OCI-LY1 (cell line): ENCODE measurements at regions not wholly inside any gene's neighbourhood (a gene's known extent, or its start where the extent isn't known, plus 50 kb on each side); places are given as distances from the start of the nearest gene placed in this dataset.

Source experiments
- H2AFZ ChIP-seq: fragments of 200-600 bp; sonication (generic), shearing (Covaris generic); 2 replicates; pipeline ENCODE4 v1.6.0; 2014; ENCODE audit warnings: antibody characterized with exemption, mild to moderate bottlenecking, low read length
- H3F3A ChIP-seq: fragments of 200-600 bp; sonication (generic), shearing (Covaris generic); 2 replicates; pipeline ENCODE4 v1.6.0; 2014; ENCODE audit warnings: mild to moderate bottlenecking, antibody characterized with exemption, low read length, moderate library complexity; ENCODE audit not compliant: insufficient read depth
- H3K27ac ChIP-seq: fragments of 200-600 bp; sonication (generic); 2 replicates; pipeline ENCODE4 v1.5.1; 2014; ENCODE audit warnings: low read length, mixed run types, mild to moderate bottlenecking, low read depth; ENCODE audit not compliant: poor library complexity, severe bottlenecking
- H3K27me3 ChIP-seq: fragments of 200-600 bp; sonication (generic); 2 replicates; pipeline ENCODE4 v1.6.0; 2014; ENCODE audit warnings: antibody characterized with exemption, mild to moderate bottlenecking, low read length, moderate library complexity; ENCODE audit not compliant: insufficient read depth
- H3K36me3 ChIP-seq: fragments of 200-600 bp; sonication (generic); 2 replicates; pipeline ENCODE4 v1.6.1; 2014; ENCODE audit warnings: mild to moderate bottlenecking, antibody characterized with exemption, low read length, moderate library complexity, mixed read lengths; ENCODE audit not compliant: insufficient read depth
- H3K4me1 ChIP-seq: fragments of 200-600 bp; sonication (generic); 2 replicates; pipeline ENCODE4 v1.5.1; 2014; ENCODE audit warnings: mild to moderate bottlenecking, low read length, moderate library complexity; ENCODE audit not compliant: insufficient read depth, severe bottlenecking
- H3K4me2 ChIP-seq: fragments of 200-600 bp; sonication (generic), shearing (Covaris generic); 2 replicates; pipeline ENCODE4 v1.6.1; 2014; ENCODE audit warnings: low read length
- H3K4me3 ChIP-seq: fragments of 200-600 bp; sonication (generic); 2 replicates; pipeline ENCODE4 v1.5.1; 2014; ENCODE audit warnings: low read length, low read depth, mild to moderate bottlenecking, mixed read lengths; ENCODE audit not compliant: poor library complexity, severe bottlenecking
- H3K79me2 ChIP-seq: fragments of 200-600 bp; shearing (Covaris generic); 2 replicates; pipeline ENCODE4 v1.6.1; 2016; ENCODE audit warnings: mixed run types, low read length, mixed read lengths; ENCODE audit not compliant: insufficient read depth
- H3K9ac ChIP-seq: fragments of 200-600 bp; sonication (generic), shearing (Covaris generic); 2 replicates; pipeline ENCODE4 v1.6.1; 2014; ENCODE audit warnings: mild to moderate bottlenecking, low read length, mixed read lengths
- H3K9me2 ChIP-seq: fragments of 200-600 bp; sonication (generic), shearing (Covaris generic); 2 replicates; pipeline ENCODE4 v1.6.1; 2014; ENCODE audit warnings: low read depth, mild to moderate bottlenecking, low read length, mixed read lengths
- H3K9me3 ChIP-seq: fragments of 200-600 bp; shearing (Covaris generic); 2 replicates; pipeline ENCODE4 v1.6.1; 2014; ENCODE audit warnings: low read length, mixed read lengths
- H4K20me1 ChIP-seq: fragments of 200-600 bp; sonication (generic), shearing (Covaris generic); 2 replicates; pipeline ENCODE4 v1.6.0; 2016; ENCODE audit warnings: mild to moderate bottlenecking, low read length; ENCODE audit not compliant: insufficient read depth
- CTCF ChIP-seq: fragments of 200-600 bp; sonication (generic), shearing (Covaris generic); IDR thresholded peaks from 2 replicates; pipeline ENCODE4 v1.5.1; 2017; ENCODE audit warnings: mild to moderate bottlenecking, antibody characterized with exemption, low read length, moderate library complexity, mixed read lengths
- EZH2 ChIP-seq: fragments of 200-600 bp; sonication (generic), shearing (Covaris generic); IDR thresholded peaks from 2 replicates; pipeline ENCODE4 v1.8.0; 2017; ENCODE audit warnings: borderline replicate concordance, mixed run types, mild to moderate bottlenecking, antibody characterized with exemption, low read length, moderate library complexity, mixed read lengths

- no peak for TF ChIP-seq EZH2
- no peaks in the 10 kb centered on the region for H4K20me1 ChIP-seq
- no peak overlapping the region for H3K4me3 ChIP-seq
- no peak overlapping the region for H3K27ac ChIP-seq
- H3K79me2 ChIP-seq, result no peaks in the 10 kb centered on the region
- H2AFZ ChIP-seq, result no peak overlapping the region
- no peak overlapping the region for H3K9ac ChIP-seq
- no peaks in the 10 kb centered on the region for H3K36me3 ChIP-seq
- H3K9me3 ChIP-seq, result no peaks in the 10 kb centered on the region
- no peaks in the 10 kb centered on the region for H3K9me2 ChIP-seq
- H3F3A ChIP-seq, result no peaks in the 10 kb centered on the region; the same call in 1 of the 2 replicates
- no peaks in the 10 kb centered on the region for H3K27me3 ChIP-seq
- no peak overlapping the region for H3K4me2 ChIP-seq
- H3K4me1 ChIP-seq, result no peaks in the 10 kb centered on the region
These were observed 190.8 kb upstream of the SLC8A1 start for GRCh38 chr2:40642726-40643125.

DNA sequence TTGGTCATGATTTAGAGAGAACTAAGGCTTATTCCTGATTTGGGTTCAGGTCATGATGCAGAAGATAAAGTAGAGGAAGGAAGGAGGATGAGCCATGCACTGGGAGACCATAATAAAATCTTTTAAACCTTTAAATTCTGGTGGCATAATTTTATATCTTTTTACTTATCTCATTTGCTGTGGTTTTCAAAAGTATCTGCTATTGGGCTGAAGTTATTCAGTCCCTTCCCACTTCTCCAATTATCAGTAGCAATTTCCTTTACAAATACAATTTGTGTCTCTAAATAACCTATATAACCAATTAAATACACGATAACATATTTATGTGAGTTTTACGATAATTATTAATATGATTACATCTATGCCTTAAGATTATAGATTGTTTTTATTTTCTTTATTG, 194.8 kb upstream of the SLC8A1 start:
- H3K4me2 ChIP-seq, result no peak overlapping the region
- no peaks in the 10 kb centered on the region for H3K9me3 ChIP-seq
- H3K27ac ChIP-seq, result no peak overlapping the region
- H3K9me2 ChIP-seq, result no peaks in the 10 kb centered on the region
- no peaks in the 10 kb centered on the region for H3K36me3 ChIP-seq
- no peaks in the 10 kb centered on the region for H3K4me1 ChIP-seq
- H4K20me1 ChIP-seq, result no peaks in the 10 kb centered on the region
- H2AFZ ChIP-seq, result no peak overlapping the region
- no peak overlapping the region for H3K9ac ChIP-seq
- no peak overlapping the region for H3K4me3 ChIP-seq
- H3K79me2 ChIP-seq, result no peaks in the 10 kb centered on the region
- no peaks in the 10 kb centered on the region; the same call in 1 of the 2 replicates for H3F3A ChIP-seq
- no peaks in the 10 kb centered on the region for H3K27me3 ChIP-seq
- no peak for TF ChIP-seq EZH2
- TF ChIP-seq CTCF, result no peak

DNA sequence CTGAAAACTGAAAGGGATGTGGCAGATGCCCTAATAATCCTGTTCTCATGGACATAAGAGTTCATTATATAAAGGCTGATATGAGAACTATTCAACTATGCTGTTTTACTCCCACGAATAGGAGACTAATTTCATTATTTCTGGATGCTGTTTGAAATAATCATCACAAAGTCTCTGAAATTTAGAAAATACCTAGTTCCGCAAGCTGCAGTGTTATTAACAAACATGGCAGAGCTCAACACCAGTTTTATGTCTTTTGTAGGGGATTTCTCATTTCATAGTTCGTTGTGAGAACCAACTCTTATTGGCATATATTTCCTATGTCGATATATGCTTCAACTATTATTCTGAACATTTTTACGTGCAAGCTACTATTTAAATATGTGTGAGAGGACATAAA, 200.3 kb upstream of the SLC8A1 start:
- no peaks in the 10 kb centered on the region for H3F3A ChIP-seq
- no peaks in the 10 kb centered on the region for H4K20me1 ChIP-seq
- H3K4me2 ChIP-seq, result no peak overlapping the region
- no peak overlapping the region for H3K4me3 ChIP-seq
- no peak overlapping the region for H2AFZ ChIP-seq
- no peaks in the 10 kb centered on the region for H3K4me1 ChIP-seq
- no peaks in the 10 kb centered on the region for H3K79me2 ChIP-seq
- H3K9me2 ChIP-seq, result no peaks in the 10 kb centered on the region
- H3K27me3 ChIP-seq, result no peaks in the 10 kb centered on the region
- H3K36me3 ChIP-seq, result no peaks in the 10 kb centered on the region
- no peak for TF ChIP-seq EZH2
- TF ChIP-seq CTCF, result no peak
- no peaks in the 10 kb centered on the region for H3K9me3 ChIP-seq
- no peak overlapping the region for H3K27ac ChIP-seq
- no peak overlapping the region for H3K9ac ChIP-seq

DNA sequence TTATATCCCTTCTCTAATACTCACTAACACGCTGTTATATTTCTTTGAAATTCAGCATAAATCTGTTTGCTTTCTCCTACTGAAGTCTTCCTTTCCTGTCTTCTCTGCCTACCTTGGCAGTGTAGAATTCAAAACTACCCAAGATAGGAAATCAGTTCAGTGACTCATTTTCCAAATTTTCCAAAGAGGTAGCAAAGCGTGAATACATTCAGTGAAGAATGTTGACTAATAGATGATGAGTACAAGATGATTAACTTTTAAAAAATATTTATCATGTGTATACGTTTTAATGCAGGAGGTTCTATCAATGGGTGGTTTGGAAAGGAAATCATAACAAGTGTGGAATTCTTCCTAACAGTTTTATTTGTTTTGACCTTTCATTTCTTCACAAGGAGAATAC, 201.9 kb upstream of the SLC8A1 start:
- no peak overlapping the region for H3K9ac ChIP-seq
- H3K27ac ChIP-seq, result no peak overlapping the region
- no peak overlapping the region for H2AFZ ChIP-seq
- H3K79me2 ChIP-seq, result no peaks in the 10 kb centered on the region
- no peaks in the 10 kb centered on the region for H3K9me2 ChIP-seq
- no peaks in the 10 kb centered on the region for H3K4me1 ChIP-seq
- H3K9me3 ChIP-seq, result no peaks in the 10 kb centered on the region
- H3K27me3 ChIP-seq, result no peaks in the 10 kb centered on the region
- H3K4me3 ChIP-seq, result no peak overlapping the region
- no peak for TF ChIP-seq EZH2
- no peak for TF ChIP-seq CTCF
- H3K4me2 ChIP-seq, result no peak overlapping the region
- no peaks in the 10 kb centered on the region for H3F3A ChIP-seq
- H3K36me3 ChIP-seq, result no peaks in the 10 kb centered on the region
- no peaks in the 10 kb centered on the region for H4K20me1 ChIP-seq
